ENCODE measurements at regions not wholly inside any gene's neighbourhood (a gene's known extent, or its start where the extent isn't known, plus 50 kb on each side); places are given as distances from the start of the nearest gene placed in this dataset.
A peak's percentile ranks its signal among the peaks of the same experiment; 100 is the strongest.

DNA sequence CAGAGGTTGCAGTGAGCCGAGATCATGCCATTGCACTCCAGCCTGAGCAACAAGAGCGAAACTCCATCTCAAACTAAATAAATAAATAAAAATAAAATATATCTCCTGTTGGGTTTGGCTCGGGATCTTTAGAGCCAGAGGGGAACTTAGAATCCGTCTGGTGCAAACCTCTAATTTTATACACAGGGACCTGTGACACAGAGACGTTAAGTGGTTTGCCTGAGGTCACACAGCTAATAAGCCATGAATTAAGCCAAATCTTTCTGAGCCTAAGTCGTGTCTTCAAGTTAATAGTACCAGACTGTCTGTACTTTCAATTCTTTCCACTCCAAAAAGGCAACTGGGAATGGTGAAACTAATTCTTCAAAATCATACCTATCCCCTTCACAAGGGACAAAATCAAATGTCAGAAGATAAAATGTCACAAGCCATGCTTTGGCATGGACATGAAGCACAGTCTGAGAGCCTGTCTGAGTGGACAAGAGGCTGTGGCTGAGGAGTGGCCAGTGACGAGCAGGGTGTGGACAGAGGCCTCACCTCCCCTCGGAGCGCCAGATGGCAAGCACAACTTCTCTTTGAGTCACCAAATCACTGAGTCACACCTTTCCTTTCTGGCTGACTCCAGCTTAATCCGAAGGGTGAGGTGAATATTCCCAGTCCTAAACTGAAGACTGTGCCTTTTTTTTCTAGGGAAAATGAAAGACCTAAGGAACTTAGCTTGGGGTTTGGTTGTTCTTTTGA is 177.4 kb downstream of the TFAP2A start:
- no peak for DNase-seq

DNA sequence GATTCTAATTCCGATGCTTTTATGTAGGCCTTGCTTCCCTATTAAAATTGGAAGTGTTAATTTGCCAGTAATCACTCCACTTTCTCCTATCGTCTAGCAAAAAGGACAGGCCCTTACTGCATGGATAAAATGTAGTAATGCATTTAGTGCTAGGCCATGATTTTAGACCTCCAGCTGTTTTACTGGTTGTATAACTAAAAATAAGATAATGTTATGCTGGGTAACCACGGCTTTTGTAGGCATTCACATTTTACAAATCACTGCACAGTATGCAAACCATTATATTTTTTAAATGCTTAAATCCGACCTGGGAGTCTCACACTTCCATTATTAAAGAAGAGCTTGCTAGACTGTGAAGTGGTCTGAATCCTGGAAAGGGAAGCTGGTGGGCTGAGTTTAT is 179.5 kb downstream of the TFAP2A start:
- DNase-seq: no peak

DNA sequence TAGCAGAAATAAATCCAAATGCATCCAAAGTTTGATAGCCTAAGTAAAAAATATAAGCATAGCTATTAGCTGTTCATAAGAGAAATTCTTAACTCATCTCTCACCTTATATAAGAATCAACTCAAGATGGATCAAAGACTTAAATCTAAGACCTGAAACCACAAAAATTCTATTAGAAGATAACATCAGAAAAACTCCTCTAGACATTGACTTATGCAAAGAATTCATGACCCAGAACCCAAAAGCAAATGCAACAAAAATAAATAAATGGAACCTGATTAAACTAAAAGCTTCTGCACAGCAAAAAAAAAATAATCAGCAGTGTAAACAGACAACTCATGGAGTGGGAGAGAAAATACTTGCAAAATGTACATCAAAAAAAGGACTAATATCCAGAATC is 184.3 kb downstream of the TFAP2A start:
- DNase-seq: no peak

DNA sequence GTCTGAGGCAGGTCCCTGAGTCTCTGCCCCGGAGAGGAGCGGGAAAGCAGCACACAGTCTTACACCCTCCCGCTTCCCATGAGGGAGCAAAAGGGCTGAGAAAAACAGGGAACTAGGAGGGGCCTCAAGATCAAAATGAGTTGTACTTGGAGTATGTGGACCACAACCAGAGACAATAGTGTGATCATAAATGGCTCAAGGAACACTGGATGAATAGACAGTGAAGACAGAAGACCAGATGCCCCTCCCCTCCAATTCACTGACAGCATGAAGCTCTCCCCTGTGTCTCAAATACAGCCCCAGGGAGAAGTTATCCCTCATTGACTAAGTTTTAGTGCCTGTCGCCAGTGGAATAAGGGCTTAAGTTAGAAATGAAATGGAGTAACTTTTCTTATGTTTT is 191.0 kb downstream of the TFAP2A start:
- DNase-seq: no peak

DNA sequence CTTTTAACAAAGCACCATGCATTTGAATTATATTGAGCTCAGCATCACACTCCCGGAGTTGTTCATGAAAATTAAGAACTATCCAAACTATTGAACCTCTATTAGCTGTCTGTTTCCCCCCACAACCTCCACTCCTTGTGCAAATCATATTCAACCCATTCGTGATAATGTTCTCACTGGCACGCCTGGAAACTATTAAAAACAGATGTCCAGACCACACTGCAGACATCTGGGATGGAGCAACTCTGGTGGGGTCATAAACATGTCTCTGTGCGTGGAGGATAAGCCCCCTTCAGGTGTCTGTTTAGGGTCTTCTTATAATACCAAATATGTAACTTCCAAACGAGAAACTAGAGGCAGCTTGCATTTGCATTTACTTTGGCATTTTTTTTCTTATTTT is 193.7 kb downstream of the TFAP2A start:
- no peak for DNase-seq

DNA sequence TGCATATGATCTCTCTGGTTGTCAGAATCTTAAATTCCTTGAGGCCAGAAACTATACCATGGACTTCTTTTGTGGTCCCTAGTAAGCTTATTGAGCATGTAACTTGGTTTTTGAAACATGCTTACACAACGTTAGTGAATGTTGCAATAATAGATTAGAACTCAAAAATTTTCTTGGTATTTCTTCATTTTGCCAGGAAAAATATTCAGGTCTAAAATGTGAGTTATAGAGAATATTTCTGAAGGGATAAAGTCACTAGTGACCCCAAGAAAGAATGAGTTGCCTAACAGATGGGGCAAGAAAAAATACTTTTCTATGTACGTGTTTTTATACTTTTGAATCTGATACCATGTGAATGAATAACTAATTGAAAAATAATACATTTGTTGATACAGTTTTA is 195.4 kb downstream of the TFAP2A start:
- DNase-seq: no peak

DNA sequence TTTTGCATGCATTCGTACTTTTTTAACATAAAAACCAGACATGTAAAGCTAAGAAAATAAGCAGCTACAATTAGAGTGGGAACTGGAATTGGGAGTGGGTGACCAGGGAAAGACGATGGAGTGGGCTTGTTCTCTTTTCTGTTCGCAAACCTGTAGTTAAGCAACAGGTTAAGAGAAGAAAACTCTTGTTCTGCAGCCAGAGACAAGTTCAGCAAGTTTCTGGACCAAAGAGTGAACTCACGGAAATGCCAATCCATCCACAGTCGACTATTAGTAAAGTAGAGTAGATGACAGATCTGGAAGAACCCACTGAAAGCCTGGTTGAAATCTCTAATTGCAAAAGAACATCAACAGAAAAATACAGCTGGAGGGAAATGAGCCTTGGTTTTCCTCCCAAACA is 197.8 kb downstream of the TFAP2A start:
- peak; percentile 21 for DNase-seq

DNA sequence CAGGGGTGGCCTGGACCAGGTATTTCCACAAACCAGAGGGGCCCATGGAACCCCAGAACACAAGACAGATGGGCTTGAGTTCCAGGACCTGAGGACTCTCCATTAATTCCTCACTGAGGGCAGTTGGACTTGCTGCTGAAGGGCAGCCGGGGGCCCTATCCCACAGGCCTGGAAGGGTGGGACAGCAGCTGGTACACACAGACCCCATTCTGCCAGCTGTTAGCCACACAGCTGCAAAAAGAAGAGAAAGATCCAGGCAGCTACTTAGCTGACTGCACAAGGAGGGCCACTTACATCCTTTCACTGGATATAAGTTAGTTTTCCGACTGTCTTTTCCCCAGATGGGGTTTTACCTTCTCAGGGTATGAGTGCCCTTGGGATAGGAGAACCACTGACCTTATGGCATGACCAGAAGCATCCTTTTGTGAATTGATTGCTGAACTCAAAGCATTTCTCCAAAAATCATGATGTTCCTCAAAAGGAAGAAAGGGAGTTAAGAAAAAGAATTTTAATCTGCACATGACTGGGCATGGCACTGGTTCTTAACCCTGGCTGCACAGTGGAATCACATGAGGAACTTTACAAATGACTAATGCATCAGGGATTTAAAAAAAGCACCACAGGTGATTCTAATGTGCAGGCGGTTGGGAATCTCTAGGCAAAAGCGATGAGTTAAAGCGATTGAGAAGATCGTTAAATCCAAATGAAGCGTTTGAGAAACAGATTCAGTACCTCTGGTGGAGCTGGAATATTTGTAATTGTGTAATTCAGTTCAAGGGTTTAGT is 199.4 kb downstream of the TFAP2A start:
- peak; percentile 55 for DNase-seq

DNA sequence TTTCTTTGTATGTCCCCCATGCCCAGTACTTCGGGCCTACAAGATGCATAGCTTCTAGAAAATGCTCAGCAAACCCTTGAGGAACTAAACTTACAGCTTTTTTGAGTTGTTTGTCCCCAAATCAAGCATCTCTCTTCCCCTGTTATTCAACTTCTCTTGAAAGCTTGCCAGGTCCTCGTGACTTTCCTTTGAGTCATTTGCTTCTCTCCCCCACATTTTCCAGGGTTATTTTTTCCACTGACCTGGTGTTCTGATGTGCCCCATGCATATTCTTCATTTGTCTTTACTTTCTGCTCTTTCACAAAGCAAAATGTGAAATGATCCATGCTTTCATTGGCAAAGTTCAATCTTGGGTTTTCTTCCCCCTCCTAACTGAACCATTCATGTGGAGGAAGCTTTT is 204.8 kb downstream of the TFAP2A start:
- no peak for DNase-seq

DNA sequence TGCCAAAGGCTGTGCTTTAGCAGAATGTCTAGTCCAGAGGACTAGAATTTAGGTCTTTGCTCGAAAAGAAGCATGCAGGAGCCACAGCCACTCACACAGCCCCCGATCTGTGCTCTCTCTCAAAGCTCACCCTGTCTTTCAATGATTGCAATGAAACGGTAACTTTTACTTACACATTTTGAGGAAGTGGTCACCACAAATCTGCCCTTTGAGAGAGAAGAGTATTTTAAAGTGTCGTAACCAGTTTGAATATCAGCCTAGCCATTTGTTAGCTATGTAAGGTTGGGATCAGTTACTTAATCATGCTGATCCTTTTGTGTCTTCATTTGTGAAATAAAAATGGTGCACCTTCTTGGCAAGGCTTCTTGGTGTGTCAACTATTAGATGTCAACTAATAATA is 209.0 kb downstream of the TFAP2A start:
- DNase-seq: no peak

DNA sequence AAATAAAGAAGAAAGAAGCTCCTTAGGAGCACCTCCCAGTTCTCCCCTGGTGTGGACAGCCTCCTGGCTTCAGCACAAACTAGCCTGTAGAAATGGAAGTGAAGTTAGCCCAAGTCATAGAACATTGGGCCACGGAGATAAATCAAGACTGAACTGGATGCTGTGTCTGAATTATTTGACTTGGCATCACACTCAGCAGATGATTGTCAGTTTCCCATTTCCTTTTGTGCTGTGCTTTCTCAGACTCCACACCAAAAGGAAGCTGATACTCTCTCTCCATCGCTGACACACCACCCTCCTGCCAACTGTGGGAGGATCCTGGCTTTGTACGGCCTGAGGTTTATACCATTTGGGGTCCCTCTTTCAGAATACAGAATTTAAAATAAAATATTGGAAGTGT is 209.8 kb downstream of the TFAP2A start:
- DNase-seq: peak; percentile 33

DNA sequence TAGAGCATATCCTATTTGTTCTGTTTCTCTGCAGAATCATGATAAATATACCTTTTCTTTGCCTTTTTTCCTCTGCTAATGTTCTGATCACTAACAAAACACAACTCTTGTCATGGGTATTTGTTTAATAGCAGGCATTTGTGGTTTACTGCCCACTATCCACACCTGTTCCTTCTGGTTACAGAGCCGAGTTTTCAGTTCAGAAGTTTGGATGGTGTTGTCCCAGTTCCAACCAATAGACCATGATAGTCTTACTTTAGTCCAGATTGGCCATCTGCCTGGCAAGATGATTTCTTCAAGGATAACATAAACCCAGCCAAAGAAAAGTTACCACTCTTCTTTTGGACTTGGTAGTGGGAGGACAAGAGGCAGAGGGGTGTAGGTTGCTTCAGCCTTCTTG is 211.2 kb downstream of the TFAP2A start:
- DNase-seq: no peak

DNA sequence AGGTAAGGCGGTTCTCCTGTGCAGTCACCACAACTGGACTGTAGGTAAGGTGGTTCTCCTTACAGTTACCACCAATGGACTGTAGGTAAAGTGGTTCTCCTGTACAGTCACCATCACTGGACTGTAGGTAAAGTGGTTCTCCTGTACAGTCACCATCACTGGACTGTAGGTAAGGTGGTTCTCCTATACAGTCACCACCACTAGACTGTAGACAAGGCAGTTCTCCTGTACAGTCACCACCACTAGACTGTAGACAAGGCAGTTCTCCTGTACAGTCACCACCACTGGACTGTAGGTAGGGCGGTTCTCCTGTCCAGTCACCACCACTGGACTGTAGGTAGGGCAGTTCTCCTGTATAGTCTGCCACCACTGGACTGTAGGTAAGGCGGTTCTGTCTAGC is 212.3 kb downstream of the TFAP2A start:
- no peak for DNase-seq

DNA sequence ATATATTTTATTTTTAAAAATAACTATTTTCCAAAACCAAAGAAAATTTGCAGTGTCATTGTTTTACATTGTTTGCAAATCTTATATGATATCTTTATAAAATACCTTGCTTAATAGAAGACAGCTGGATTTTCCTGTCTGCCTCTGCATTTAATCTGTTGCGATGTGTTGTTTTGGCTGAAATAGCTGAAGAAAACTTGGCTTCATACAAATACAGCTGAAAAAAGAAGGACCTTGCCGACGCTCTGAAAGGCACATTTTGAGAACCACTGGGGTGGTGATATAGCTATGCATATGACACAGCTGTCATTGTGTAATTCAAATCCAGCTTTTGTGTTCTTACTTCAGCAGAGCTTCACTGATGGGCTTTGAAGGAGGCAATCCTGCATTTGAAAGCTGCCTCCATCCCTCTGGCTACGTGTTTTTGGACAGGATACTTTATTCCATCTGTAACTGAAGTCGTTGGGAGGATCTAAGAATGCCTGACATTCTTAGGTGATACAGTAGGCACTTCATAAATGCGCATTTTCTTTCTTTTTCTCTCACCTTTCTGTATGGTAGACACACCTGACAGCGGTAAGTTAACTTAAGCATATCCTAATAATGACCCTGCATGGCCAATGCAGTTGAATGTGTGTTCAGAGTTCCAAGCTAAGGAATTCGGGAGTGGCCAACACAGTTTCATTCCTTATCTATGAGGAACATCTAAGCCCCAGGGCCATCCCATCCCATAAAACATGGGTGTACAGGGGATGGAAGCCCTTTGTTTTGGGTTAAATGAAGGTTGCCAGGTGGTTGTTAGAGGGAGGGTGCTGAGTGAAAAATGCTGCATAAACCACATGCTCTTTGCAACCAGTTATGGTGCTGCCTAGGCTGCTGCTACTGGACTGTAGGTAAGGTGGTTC is 213.0 kb downstream of the TFAP2A start:
- DNase-seq: peak; percentile 18

DNA sequence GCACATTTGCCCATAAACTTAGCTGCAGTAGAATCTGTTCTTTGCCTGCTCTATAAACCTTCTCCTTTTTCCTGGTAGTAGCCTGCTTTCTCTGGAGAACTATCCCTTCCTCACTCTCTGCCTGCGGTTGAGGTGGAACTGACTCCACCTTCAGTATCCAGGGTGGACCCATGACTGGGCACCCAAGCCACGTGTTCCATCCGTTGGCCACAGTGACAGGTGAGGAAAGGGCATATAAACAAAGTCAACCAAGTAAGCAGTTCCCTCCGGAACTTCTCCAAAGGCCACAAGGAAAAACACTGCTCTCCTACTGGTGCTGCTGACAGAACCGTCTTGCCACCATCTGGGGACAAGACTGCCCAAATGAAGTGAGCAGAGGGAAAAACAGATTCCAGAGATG is 218.8 kb downstream of the TFAP2A start:
- no peak for DNase-seq

DNA sequence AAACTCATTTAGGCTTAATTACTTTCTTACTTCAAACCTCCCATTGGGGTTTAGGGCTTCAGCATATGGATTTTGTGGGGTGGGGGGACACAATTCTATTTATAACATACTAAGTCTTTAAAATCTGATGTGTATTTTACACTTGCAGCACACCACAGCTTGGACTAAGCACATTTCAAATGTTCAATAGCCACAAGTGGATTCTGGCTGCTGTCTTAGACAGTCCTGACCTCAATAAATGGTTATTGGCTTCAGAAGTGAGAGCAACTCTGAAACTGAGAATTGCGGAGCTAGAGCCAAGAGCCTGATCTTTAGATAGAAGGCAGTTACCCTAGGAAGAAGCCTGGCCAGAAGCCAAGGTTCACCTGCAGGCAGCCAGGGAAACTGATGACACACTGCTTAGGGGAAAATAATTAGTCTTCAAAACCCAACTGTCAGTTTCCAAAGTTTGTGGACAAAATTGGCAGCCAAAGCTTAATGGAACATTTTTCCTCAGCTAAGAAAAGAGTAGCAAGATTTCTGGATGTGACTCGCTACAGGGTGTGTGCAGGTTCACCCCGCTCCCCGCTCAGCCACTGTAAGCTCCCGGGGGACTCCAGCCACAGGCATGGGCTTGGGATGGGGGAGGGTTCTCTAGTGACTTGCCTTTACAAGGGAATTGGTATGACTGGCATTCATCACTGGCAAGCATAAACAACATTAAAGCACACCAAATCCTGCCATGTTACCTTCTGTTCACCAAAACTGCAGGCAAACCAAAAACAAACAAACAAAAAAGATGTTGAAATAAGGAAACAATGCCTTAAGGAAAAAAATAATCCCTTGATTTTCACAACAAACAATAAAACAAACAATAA is 219.8 kb downstream of the TFAP2A start:
- DNase-seq: no peak

DNA sequence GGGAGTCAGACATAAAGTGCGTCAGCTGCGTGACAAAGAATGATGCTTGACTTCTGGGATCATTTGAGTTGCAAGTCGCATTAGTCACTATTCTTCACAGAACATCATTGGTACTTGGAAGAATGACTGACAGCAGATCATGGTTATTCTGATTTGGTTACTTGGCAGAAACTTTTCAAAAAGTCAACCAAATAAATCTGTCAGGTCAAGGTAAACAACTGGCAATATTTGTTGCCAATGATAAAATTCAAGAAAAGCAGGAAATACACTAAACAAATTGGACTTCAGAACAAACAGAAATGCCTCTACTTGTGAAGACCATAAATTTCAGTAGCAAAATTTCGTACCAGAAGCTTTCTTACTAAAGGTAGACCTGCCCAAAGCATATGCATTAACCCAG is 221.6 kb downstream of the TFAP2A start:
- no peak for DNase-seq

DNA sequence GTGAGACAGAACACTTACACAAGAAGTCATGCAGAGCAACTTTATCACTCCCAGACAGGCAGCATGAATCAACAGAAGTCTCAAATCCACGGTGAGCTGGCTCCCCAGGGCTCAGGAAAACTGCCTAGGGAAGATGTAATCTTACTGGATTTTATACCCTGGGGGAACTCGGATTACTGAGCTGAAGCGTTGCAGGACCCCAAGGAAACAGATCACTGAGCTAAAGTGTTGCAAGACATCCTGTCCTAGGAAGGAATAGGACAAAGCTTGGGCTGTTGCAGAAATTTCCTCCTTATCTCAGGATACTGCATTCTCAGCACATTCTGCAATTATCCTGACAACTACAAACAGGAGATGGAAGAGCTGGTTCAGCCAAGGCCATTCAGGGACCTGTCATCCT is 224.8 kb downstream of the TFAP2A start:
- no peak for DNase-seq

DNA sequence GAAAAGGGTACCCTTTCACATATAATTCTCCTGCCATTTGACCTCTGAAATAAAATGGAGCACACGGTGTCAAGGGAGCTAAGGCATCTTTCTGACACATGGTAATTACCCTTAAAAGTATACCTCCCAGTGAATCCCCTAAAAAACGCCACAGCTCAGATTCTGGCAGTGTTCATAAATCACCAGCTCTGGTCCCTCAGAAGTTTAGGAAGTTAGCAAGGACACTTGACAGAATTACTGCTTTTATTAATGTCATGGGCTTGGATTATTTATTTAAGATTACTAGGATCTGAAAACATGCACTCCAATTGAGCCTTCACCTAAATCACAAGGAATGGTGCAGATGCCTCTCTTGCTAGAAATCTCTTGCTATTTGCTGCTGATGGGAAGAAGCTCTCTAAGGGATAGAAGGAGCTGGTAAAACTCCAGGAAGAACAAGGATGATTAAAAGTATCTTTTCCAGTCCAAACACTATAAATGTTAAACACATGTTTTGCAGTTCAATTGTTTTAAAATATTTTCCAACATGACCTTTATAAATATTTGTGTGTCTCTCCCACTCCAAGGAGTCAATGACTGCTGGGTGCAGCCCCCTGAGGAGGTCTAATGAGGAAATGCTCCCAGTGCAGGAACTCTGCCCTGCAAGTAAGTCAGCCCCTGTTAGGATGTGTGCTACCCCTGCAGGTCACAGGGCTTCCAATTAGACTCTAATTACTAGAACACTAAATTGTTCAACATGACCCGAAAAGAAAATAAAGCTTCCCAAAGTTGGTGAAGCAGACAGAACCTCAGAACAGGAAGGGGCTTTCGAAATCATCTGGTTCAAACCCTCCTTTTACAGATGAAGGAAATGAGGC is 230.3 kb downstream of the TFAP2A start:
- DNase-seq: peak; percentile 25

DNA sequence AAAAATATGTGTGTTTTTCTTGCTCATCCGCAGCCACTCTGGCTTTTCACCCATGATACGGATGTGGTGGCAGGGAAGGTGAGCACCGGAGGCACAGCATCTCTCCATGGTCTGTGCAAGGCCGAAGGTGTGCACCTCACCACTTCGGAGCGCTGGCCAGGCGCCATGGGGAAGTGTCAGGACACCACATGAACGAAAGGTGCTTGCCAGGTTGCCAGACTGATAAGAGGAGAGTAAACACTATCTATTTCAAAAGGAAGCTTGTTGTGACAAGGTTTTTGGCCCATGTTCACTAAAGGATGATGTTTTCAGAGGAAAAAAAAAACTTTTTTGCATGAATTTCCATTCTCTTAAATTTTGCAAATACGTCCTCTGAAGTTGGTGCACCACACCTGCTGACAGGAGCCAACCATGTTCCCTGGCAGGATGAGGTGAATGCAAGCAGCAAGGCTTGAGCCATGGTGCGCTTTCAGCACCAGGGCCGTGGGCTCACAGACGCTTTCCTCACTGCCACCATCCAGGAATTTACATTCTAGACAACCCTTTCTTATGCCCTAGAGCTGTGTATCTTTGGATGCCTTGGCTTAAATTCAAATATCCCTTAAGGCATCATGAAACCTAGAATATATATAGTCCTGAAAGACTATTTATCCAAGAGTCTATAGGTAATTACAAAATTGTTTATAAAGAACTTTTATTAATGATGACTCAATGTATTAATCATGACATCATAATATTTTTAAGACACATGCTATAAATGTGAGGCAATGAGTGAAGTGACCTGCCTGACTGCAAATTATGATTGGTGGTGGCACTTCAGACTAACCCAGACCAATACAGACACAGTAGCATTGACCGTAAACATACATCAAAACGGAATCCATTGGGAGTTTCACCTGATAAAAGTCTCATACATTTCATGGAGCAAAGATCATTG is 234.5 kb downstream of the TFAP2A start:
- DNase-seq: no peak
